ENCODE measurements at regions not wholly inside any gene's neighbourhood (a gene's known extent, or its start where the extent isn't known, plus 50 kb on each side); places are given as distances from the start of the nearest gene placed in this dataset.

- no peak for DNase-seq
- Histone ChIP-seq H3K27ac (no peak overlapping the region), H3K4me3 (no peak overlapping the region), H3K9me3 (ENCODE audit: low read depth) (no peaks in the 10 kb centered on the region), H4K20me1 (ENCODE audit: insufficient read depth) (no peaks in the 10 kb centered on the region), H3K27me3 (replicated peaks; ENCODE audit: insufficient read depth) (no peaks in the 10 kb centered on the region), H2AFZ (no peak overlapping the region), H3K36me3 (ENCODE audit: low read depth) (no peaks in the 10 kb centered on the region), H3K9me2 (ENCODE audit: insufficient read depth) (no peaks in the 10 kb centered on the region), H3K9ac (no peak overlapping the region), H3F3A (ENCODE audit: insufficient read depth) (no peaks in the 10 kb centered on the region), H3K4me2 (ENCODE audit: unreplicated experiment) (no peak overlapping the region), H3K79me2 (ENCODE audit: insufficient read depth) (no peaks in the 10 kb centered on the region), H3K4me1 (ENCODE audit: insufficient read depth) (no peaks in the 10 kb centered on the region)
- TF ChIP-seq EZH2 (IDR thresholded peaks at IDR 0.05; ENCODE audit: insufficient read depth, poor library complexity, severe bottlenecking) (no peak), EZH2phosphoT487 (IDR thresholded peaks at IDR 0.05; ENCODE audit: insufficient read depth, low read depth) (no peak)
- 66 to 69% methylated on average over 8 to 9 of the region's 9 CpGs for WGBS, 2 experiments (ENCODE audit: low coverage in 1 of 2, low lambda C conversion rate in 2 of 2, missing lambda C conversion rate in 2 of 2)
- in situ Hi-C loops (cut with MboI): no loop called here
Observed at GRCh38 chr12:11965258-11965910, 105.4 kb upstream of the BCL2L14 start.

- no peaks in the 10 kb centered on the region for H3K36me3 ChIP-seq (ENCODE audit: low read depth)
- H2AFZ ChIP-seq: no peak overlapping the region
- H3K27ac ChIP-seq: no peak overlapping the region
- H3K4me2 ChIP-seq (ENCODE audit: unreplicated experiment): no peak overlapping the region
- no peaks in the 10 kb centered on the region for H3K4me1 ChIP-seq (ENCODE audit: insufficient read depth)
- no peaks in the 10 kb centered on the region for H3K79me2 ChIP-seq (ENCODE audit: insufficient read depth)
- WGBS, 2 experiments (ENCODE audit: low coverage in 1 of 2, low lambda C conversion rate in 2 of 2, missing lambda C conversion rate in 2 of 2): 65 to 67% methylated on average over 9 of the region's 9 CpGs
- H4K20me1 ChIP-seq (ENCODE audit: insufficient read depth): no peaks in the 10 kb centered on the region
- H3K9me3 ChIP-seq (ENCODE audit: low read depth): no peaks in the 10 kb centered on the region
- no peaks in the 10 kb centered on the region for H3K27me3 ChIP-seq (replicated peaks; ENCODE audit: insufficient read depth)
- in situ Hi-C loops (cut with MboI): no loop called here
- no peak overlapping the region for H3K4me3 ChIP-seq
- H3F3A ChIP-seq (ENCODE audit: insufficient read depth): no peaks in the 10 kb centered on the region
- DNase-seq: no peak
- TF ChIP-seq EZH2 (IDR thresholded peaks at IDR 0.05; ENCODE audit: insufficient read depth, poor library complexity, severe bottlenecking): no peak
- no peak for TF ChIP-seq EZH2phosphoT487 (IDR thresholded peaks at IDR 0.05; ENCODE audit: insufficient read depth, low read depth)
- H3K9me2 ChIP-seq (ENCODE audit: insufficient read depth): no peaks in the 10 kb centered on the region
- H3K9ac ChIP-seq: no peak overlapping the region
Observed at GRCh38 chr12:11967376-11968047, 103.2 kb upstream of the BCL2L14 start.

GRCh38 chr12:11968048-11968383 lies 102.7 kb upstream of the BCL2L14 start:
- in situ Hi-C loops (cut with MboI): no loop called here
- Histone ChIP-seq H3K79me2 (ENCODE audit: insufficient read depth) (no peaks in the 10 kb centered on the region), H3K27ac (no peak overlapping the region), H3K27me3 (replicated peaks; ENCODE audit: insufficient read depth) (0 out of 2 replicates have a peak, but pooled peaks cover 3% of the 10 kb centered on the region), H3K9me3 (ENCODE audit: low read depth) (no peaks in the 10 kb centered on the region), H3K9me2 (ENCODE audit: insufficient read depth) (no peaks in the 10 kb centered on the region), H3K4me1 (ENCODE audit: insufficient read depth) (no peaks in the 10 kb centered on the region), H3K9ac (no peak overlapping the region), H3K4me2 (ENCODE audit: unreplicated experiment) (no peak overlapping the region), H3K4me3 (no peak overlapping the region), H4K20me1 (ENCODE audit: insufficient read depth) (no peaks in the 10 kb centered on the region), H2AFZ (no peak overlapping the region), H3K36me3 (ENCODE audit: low read depth) (no peaks in the 10 kb centered on the region), H3F3A (ENCODE audit: insufficient read depth) (no peaks in the 10 kb centered on the region)
- no peak for DNase-seq
- 55 to 58% methylated on average over 5 of the region's 5 CpGs for WGBS, 2 experiments (ENCODE audit: low coverage in 1 of 2, low lambda C conversion rate in 2 of 2, missing lambda C conversion rate in 2 of 2)
- TF ChIP-seq EZH2phosphoT487 (IDR thresholded peaks at IDR 0.05; ENCODE audit: insufficient read depth, low read depth) (no peak), EZH2 (IDR thresholded peaks at IDR 0.05; ENCODE audit: insufficient read depth, poor library complexity, severe bottlenecking) (no peak)

- no peaks in the 10 kb centered on the region for H3K4me1 ChIP-seq (ENCODE audit: insufficient read depth)
- no peak for DNase-seq
- TF ChIP-seq EZH2phosphoT487 (IDR thresholded peaks at IDR 0.05; ENCODE audit: insufficient read depth, low read depth) (no peak), EZH2 (IDR thresholded peaks at IDR 0.05; ENCODE audit: insufficient read depth, poor library complexity, severe bottlenecking) (no peak)
- H3K9me2 ChIP-seq (ENCODE audit: insufficient read depth): no peaks in the 10 kb centered on the region
- H4K20me1 ChIP-seq (ENCODE audit: insufficient read depth): no peaks in the 10 kb centered on the region
- H3K79me2 ChIP-seq (ENCODE audit: insufficient read depth): no peaks in the 10 kb centered on the region
- in situ Hi-C loops (cut with MboI): no loop called here
- H3K27me3 ChIP-seq (replicated peaks; ENCODE audit: insufficient read depth): 0 out of 2 replicates have a peak, but pooled peaks cover 8% of the 10 kb centered on the region
- no peaks in the 10 kb centered on the region for H3K36me3 ChIP-seq (ENCODE audit: low read depth)
- H2AFZ ChIP-seq: no peak overlapping the region
- H3K4me2 ChIP-seq (ENCODE audit: unreplicated experiment): no peak overlapping the region
- H3F3A ChIP-seq (ENCODE audit: insufficient read depth): no peaks in the 10 kb centered on the region
- no peak overlapping the region for H3K4me3 ChIP-seq
- H3K9ac ChIP-seq: no peak overlapping the region
- 70 to 79% methylated on average over 7 of the region's 7 CpGs for WGBS, 2 experiments (ENCODE audit: low coverage in 1 of 2, low lambda C conversion rate in 2 of 2, missing lambda C conversion rate in 2 of 2)
- H3K27ac ChIP-seq: no peak overlapping the region
- no peaks in the 10 kb centered on the region for H3K9me3 ChIP-seq (ENCODE audit: low read depth)
Observed at GRCh38 chr12:11968516-11968915, 102.2 kb upstream of the BCL2L14 start.
